ENCODE measurements at regions not wholly inside any gene's neighbourhood (a gene's known extent, or its start where the extent isn't known, plus 50 kb on each side); places are given as distances from the start of the nearest gene placed in this dataset.

DNA sequence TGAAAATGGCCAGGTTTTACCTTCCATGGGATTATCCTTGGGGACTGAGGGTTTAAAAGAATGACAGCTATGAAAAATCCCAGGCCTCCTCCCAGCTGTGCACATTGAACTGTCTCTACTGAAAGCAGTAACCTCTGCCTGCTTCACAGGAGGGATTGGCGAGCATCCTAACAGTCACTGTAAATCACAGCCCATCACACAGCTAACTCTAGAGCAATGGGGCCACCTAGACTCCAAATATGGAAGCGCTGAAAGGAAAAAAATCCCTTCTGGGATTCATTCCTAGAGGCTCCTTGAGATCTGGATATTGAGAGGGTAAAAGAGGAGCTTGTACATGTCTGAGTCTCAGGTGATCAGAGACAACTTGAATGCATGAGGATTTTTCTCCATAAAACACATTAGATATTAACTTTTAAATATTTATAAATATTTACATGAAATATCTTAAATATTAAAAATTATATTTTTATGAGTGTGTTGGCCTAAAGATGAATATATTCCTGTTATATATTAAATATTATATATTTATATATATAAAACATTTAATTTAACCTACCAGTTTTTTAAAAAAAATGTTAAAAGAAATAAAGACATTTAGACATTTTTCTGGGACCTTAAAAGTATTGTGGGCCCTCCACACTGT, 133.8 kb upstream of the SLC24A2 start:
- peak; percentile 43 for TF ChIP-seq CTCF (IDR thresholded peaks at IDR 0.05)
- no peak for TF ChIP-seq JUNB (IDR thresholded peaks at IDR 0.05)
- TF ChIP-seq, protein P1, sequence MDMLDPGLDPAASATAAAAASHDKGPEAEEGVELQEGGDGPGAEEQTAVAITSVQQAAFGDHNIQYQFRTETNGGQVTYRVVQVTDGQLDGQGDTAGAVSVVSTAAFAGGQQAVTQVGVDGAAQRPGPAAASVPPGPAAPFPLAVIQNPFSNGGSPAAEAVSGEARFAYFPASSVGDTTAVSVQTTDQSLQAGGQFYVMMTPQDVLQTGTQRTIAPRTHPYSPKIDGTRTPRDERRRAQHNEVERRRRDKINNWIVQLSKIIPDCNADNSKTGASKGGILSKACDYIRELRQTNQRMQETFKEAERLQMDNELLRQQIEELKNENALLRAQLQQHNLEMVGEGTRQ (IDR thresholded peaks at IDR 0.05) = no peak
- no peak for TF ChIP-seq CEBPB (IDR thresholded peaks at IDR 0.05)
- TF ChIP-seq POLR2A (IDR thresholded peaks at IDR 0.05; ENCODE audit: low read length) = no peak
- TF ChIP-seq MAX (IDR thresholded peaks at IDR 0.05) = no peak
- TF ChIP-seq CBX8 (IDR thresholded peaks at IDR 0.05) = no peak
- no peak for TF ChIP-seq ESRRA (IDR thresholded peaks at IDR 0.05; ENCODE audit: borderline replicate concordance, low read length)
- TF ChIP-seq, protein P2, sequence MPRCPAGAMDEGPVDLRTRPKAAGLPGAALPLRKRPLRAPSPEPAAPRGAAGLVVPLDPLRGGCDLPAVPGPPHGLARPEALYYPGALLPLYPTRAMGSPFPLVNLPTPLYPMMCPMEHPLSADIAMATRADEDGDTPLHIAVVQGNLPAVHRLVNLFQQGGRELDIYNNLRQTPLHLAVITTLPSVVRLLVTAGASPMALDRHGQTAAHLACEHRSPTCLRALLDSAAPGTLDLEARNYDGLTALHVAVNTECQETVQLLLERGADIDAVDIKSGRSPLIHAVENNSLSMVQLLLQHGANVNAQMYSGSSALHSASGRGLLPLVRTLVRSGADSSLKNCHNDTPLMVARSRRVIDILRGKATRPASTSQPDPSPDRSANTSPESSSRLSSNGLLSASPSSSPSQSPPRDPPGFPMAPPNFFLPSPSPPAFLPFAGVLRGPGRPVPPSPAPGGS (IDR thresholded peaks at IDR 0.05) = no peak
